Heart left ventricle (tissue), 16 donors: ENCODE measurements at regions not wholly inside any gene's neighbourhood (a gene's known extent, or its start where the extent isn't known, plus 50 kb on each side); places are given as distances from the start of the nearest gene placed in this dataset.

Experiments
- ATAC-seq, 4 donors: fragments of 200-7000 bp; cut with Tn5 transposase; one replicate each; pipeline ENCODE4 v1.9.1; 2020 to 2022; ENCODE audit warnings: moderate library complexity in 4 of 4, mild to moderate bottlenecking in 3 of 4, moderate number of reproducible peaks in 1 of 4
- DNase-seq, 5 donors: peaks; one replicate each; pipeline ENCODE4 v3.0.0-alpha.2; 2020
- H3K27ac ChIP-seq, 12 donors: fragments of 200-600 bp; sonication (generic) in 4 of 12; one replicate each; pipeline versions ENCODE4 v1.5.0 to v1.8.0; 2016 to 2022; ENCODE audit warnings: mild to moderate bottlenecking in 2 of 12
- H3K27me3 ChIP-seq, 9 donors: fragments of 200-600 bp; sonication (generic) in 2 of 9; one replicate each; pipeline versions ENCODE4 v1.5.1 to v1.8.0; 2016 to 2022; ENCODE audit warnings: mild to moderate bottlenecking in 3 of 9
- H3K36me3 ChIP-seq, 9 donors: fragments of 200-600 bp; sonication (generic) in 2 of 9; one replicate each; pipeline versions ENCODE4 v1.5.0 to v1.8.0; 2018 to 2022; ENCODE audit warnings: mild to moderate bottlenecking in 2 of 9
- H3K4me1 ChIP-seq, 12 donors: fragments of 200-600 bp; sonication (generic) in 4 of 12; one replicate each; pipeline versions ENCODE4 v1.5.0 to v1.8.0; 2016 to 2022; ENCODE audit warnings: mild to moderate bottlenecking in 3 of 12
- H3K4me3 ChIP-seq, 12 donors: fragments of 200-600 bp; sonication (generic) in 4 of 12; one replicate each; pipeline versions ENCODE4 v1.5.0 to v1.8.0; 2017 to 2022; ENCODE audit warnings: mild to moderate bottlenecking in 9 of 12, moderate library complexity in 4 of 12
- H3K9me3 ChIP-seq, 12 donors: fragments of 200-600 bp; sonication (generic) in 4 of 12; one replicate each; pipeline versions ENCODE4 v1.5.0 to v1.8.0; 2016 to 2022; ENCODE audit warnings: mild to moderate bottlenecking in 1 of 12
- POLR2A ChIP-seq, 2 donors: fragments of 450-650 bp; IDR thresholded peaks; one replicate each; pipeline ENCODE4 v1.6.1; 2017; ENCODE audit warnings: antibody characterized with exemption in 2 of 2, mild to moderate bottlenecking in 2 of 2, moderate library complexity in 2 of 2
- WGBS, 4 donors: extraction: QIAGEN DNeasy Blood & Tissue Kit in 2 of 4; methylation state at CpG; one replicate each; pipeline versions ENCODE4 v1.1.5 to v1.1.7; 2013 to 2018; 5-methylcytosine and 5-hydroxymethylcytosine counted together
- intact Hi-C, 10 donors: fragments of 100-400 bp; cut with DNase I; formaldehyde crosslinking; loops; one replicate each; pipeline versions ENCODE4 v1.11.1 to v1.14.2; 2022
- TF ChIP-seq, protein P1 (sequence below), 12 donors: fragments of 200-600 bp; sonication (generic) in 4 of 12; IDR thresholded peaks; one replicate each; pipeline versions ENCODE4 v1.5.0 to v1.8.0; 2018 to 2022; ENCODE audit warnings: antibody characterized with exemption in 12 of 12, mild to moderate bottlenecking in 5 of 12
- donor health status: ischemic (EF 13 %, LVEDD 7.1; RV severe dilation, severe dysfunction).
- donor health status: healthy with polysubstance abuse.
- donor health status: DM: no; HTN: yes; CAD: no.
- donor health status: DM: no; HTN: no; CAD: no.
- donor health status: ischemic (EF 25% LVEDD 6.9; RV normal size, moderate dysfunction).
- donor health status: ischemic (EF 25% LVEDD 5.7; RV mildly dilated, moderate dysfunction).
- donor health status: healthy.
- donor health status: DM: yes; HTN: yes; CAD: no.
- donor health status: ischemic (EF 35%, LVEDD 5.7; RV mildly dilated, moderate dysfunction).
- donor health status: nonischemic (EF 11% LVEDD 7.7; RV severe dilation, severe dysfunction).
- donor health status: DM: yes; HTN: yes; CAD: no.
- donor health status: PGD.
- donor health status: ischemic (EF 29% LVEDD 5.4; RV normal size, mild dysfunction).
- donor health status: nonischemic (EF 23%, LVEDD 6.1; RV moderate dilation, normal function).

DNA sequence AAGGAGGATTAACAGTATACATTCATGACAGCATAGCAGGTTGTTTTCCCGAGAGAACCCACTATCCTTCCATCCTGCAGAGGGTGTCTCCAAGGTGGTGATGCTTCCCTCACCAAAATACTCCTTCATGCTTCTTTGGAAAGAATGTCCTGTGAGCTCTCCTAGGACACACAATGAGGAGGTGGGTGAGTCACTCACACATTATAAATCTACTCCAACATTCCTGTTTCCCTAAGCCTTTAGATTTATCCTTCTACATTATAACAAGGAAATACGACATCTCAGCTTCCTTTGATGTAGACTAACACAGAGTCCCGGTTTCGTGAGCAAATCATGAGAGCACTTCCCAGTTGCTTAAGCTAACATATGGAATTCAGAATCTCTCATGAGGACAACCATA lies 689.7 kb upstream of the CELF2 start:
- TF ChIP-seq, protein P1, sequence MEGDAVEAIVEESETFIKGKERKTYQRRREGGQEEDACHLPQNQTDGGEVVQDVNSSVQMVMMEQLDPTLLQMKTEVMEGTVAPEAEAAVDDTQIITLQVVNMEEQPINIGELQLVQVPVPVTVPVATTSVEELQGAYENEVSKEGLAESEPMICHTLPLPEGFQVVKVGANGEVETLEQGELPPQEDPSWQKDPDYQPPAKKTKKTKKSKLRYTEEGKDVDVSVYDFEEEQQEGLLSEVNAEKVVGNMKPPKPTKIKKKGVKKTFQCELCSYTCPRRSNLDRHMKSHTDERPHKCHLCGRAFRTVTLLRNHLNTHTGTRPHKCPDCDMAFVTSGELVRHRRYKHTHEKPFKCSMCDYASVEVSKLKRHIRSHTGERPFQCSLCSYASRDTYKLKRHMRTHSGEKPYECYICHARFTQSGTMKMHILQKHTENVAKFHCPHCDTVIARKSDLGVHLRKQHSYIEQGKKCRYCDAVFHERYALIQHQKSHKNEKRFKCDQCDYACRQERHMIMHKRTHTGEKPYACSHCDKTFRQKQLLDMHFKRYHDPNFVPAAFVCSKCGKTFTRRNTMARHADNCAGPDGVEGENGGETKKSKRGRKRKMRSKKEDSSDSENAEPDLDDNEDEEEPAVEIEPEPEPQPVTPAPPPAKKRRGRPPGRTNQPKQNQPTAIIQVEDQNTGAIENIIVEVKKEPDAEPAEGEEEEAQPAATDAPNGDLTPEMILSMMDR (IDR thresholded peaks at IDR 0.05): no peak
- no peak for TF ChIP-seq POLR2A (IDR thresholded peaks at IDR 0.05)
- no peak overlapping the region for H3K4me3 ChIP-seq
- DNase-seq (no peak), ATAC-seq (no peak)
- no peaks in the 10 kb centered on the region for H3K4me1 ChIP-seq
- H3K27me3 ChIP-seq: no peaks in the 10 kb centered on the region
- no peaks in the 10 kb centered on the region for H3K9me3 ChIP-seq
- intact Hi-C loops: no loop called here
- 91 to 93% (median 92%) methylated on average over 4 of the region's 4 CpGs for WGBS, 4 donors
- H3K36me3 ChIP-seq: no peaks in the 10 kb centered on the region
- H3K27ac ChIP-seq: no peak overlapping the region

DNA sequence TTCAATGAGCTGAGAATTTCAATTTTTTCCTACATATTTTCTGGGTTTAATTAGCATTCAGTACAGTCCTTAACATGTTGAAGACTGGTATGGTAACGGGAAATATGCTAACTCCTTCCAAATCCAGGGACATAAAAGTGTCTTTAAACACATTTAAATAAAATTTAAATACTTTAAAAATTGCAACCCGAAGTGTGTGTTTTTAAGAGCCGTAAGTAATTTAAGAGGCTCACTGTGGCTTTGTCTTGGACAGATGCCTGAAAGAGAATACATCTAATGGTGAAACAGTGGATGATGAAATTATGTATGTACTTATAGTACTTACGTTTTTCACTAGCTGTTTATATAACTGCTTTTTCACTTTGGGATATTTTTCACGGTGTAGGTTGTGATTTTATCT lies 687.3 kb upstream of the CELF2 start:
- 86 to 89% (median 87%) methylated on average over 5 of the region's 5 CpGs for WGBS, 4 donors
- intact Hi-C loops: no loop called here
- TF ChIP-seq, protein P1 (IDR thresholded peaks at IDR 0.05): no peak
- no peak for TF ChIP-seq POLR2A (IDR thresholded peaks at IDR 0.05)

DNA sequence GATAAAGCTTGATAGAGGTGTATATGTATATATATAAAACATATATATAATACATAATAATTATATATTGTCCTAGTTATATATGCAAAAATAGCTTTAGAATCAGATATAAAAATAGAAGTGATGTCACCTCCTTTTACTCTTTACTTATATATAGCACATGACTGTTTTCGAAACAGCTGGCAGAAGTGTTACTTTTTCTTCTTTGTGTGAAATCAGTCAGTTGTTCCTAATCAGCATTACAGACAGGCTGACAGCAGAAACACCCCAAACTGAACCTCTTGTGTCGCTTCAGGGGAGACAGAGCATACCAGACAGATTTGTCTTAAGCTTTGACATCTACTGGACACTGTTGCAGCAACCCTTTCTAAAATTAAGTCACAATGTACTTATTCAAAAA lies 684.9 kb upstream of the CELF2 start:
- no peaks in the 10 kb centered on the region for H3K4me1 ChIP-seq
- intact Hi-C loops: no loop called here
- no peaks in the 10 kb centered on the region for H3K9me3 ChIP-seq
- TF ChIP-seq POLR2A (IDR thresholded peaks at IDR 0.05): no peak
- TF ChIP-seq, protein P1 (IDR thresholded peaks at IDR 0.05): no peak
- H3K27ac ChIP-seq: no peak overlapping the region
- no peaks in the 10 kb centered on the region for H3K27me3 ChIP-seq
- DNase-seq (no peak), ATAC-seq (no peak)
- H3K36me3 ChIP-seq: no peaks in the 10 kb centered on the region
- H3K4me3 ChIP-seq: no peak overlapping the region
- WGBS, 4 donors: 52 to 69% (median 61%) methylated on average over 2 of the region's 2 CpGs

More for the DNA sequence above, 687.3 kb upstream of the CELF2 start:
- no peaks in the 10 kb centered on the region for H3K36me3 ChIP-seq
- H3K4me1 ChIP-seq: no peaks in the 10 kb centered on the region
- H3K27me3 ChIP-seq: no peaks in the 10 kb centered on the region
- H3K4me3 ChIP-seq: no peak overlapping the region
- ATAC-seq: no peak
- H3K9me3 ChIP-seq: no peaks in the 10 kb centered on the region
- H3K27ac ChIP-seq: no peak overlapping the region
- no peak for DNase-seq

DNA sequence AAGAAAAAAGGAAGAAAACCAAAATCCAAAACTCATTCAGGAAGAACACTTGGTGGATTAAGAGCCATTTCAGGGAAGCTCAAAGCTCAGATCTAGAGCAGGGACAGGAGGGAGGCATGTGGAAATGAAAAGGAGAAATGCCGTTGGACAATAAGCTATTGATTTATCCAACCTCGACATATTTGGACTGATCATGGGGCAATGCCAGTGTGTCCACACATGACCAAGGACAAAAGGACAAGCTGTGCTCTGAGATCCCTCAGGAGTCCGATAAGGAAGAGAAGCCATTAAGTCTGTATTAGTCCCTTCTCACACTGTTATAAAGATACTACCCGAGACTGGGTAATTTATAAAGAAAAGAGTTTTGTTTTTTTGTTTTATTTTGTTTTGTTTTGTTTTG lies 684.0 kb upstream of the CELF2 start:
- Histone ChIP-seq H3K27ac (no peak overlapping the region), H3K27me3 (no peaks in the 10 kb centered on the region), H3K4me1 (no peaks in the 10 kb centered on the region), H3K4me3 (no peak overlapping the region), H3K9me3 (no peaks in the 10 kb centered on the region), H3K36me3 (no peaks in the 10 kb centered on the region)
- 87 to 92% (median 91%) methylated on average over 4 of the region's 4 CpGs for WGBS, 4 donors
- no peak for DNase-seq
- no peak for TF ChIP-seq POLR2A (IDR thresholded peaks at IDR 0.05)
- no peak for ATAC-seq
- intact Hi-C loops: no loop called here

DNA sequence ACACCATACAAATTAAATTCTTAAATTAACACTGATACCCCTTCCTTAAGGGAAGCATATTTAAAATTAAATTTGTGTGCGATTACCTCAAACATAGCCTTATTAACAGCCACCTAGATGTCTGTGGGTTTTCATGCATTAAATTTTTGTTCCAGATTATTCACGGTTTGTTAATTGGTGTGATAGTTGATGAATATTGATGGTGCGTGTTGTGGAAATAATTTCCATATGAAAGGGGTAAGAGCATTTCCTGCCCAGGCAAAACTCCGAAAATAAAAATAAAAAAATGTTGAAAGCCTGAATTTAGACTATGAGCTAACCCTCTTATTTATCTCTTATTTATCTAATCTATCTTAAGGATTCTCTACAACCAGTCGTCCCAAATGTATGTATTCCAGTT lies 679.3 kb upstream of the CELF2 start:
- ATAC-seq: no peak
- Histone ChIP-seq H3K9me3 (no peaks in the 10 kb centered on the region), H3K4me3 (no peak overlapping the region), H3K27ac (no peak overlapping the region), H3K27me3 (no peaks in the 10 kb centered on the region), H3K4me1 (no peaks in the 10 kb centered on the region), H3K36me3 (no peaks in the 10 kb centered on the region)
- no peak for DNase-seq
- intact Hi-C loops: no loop called here
- WGBS, 4 donors: 78 to 85% (median 83%) methylated on average over 5 of the region's 5 CpGs
- no peak for TF ChIP-seq POLR2A (IDR thresholded peaks at IDR 0.05)
- TF ChIP-seq, protein P1 (IDR thresholded peaks at IDR 0.05): no peak
